ENCODE measurements at regions not wholly inside any gene's neighbourhood (a gene's known extent, or its start where the extent isn't known, plus 50 kb on each side); places are given as distances from the start of the nearest gene placed in this dataset.

- ChIA-PET CTCF (interaction anchor here (0.6 to 0.7 kb wide), 2 partner anchors 30 to 245 kb away, joined by 3 read pairs; no protein-coding TSS in a partner anchor), POLR2A (ENCODE audit: low non-redundant PET) (interaction anchor here (0.7 kb wide), 1 partner anchor 36 kb away, joined by 4 read pairs; no protein-coding TSS in a partner anchor)
- TF ChIP-seq CTCF (conservative IDR thresholded peaks at IDR 0.05; ENCODE audit: low read depth), result no peak
- no peak overlapping the region for H3K27ac ChIP-seq
- no peak for DNase-seq (ENCODE audit: low spot score)
Measured at GRCh38 chr15:89412905-89413411, 78.3 kb upstream of the POLG start.

GRCh38 chr15:89410039-89410435 lies 75.4 kb upstream of the POLG start:
- no peak overlapping the region for H3K27ac ChIP-seq
- no peak for DNase-seq (ENCODE audit: low spot score)
- ChIA-PET POLR2A (ENCODE audit: low non-redundant PET) (interaction anchor here (0.7 kb wide), 1 partner anchor 108 kb away, joined by 3 read pairs; no protein-coding TSS in a partner anchor), CTCF (interaction anchor here (0.6 kb wide), 1 partner anchor 44 kb away, joined by 3 read pairs; no protein-coding TSS in a partner anchor)
- TF ChIP-seq CTCF (conservative IDR thresholded peaks at IDR 0.05; ENCODE audit: low read depth), result no peak

DNA sequence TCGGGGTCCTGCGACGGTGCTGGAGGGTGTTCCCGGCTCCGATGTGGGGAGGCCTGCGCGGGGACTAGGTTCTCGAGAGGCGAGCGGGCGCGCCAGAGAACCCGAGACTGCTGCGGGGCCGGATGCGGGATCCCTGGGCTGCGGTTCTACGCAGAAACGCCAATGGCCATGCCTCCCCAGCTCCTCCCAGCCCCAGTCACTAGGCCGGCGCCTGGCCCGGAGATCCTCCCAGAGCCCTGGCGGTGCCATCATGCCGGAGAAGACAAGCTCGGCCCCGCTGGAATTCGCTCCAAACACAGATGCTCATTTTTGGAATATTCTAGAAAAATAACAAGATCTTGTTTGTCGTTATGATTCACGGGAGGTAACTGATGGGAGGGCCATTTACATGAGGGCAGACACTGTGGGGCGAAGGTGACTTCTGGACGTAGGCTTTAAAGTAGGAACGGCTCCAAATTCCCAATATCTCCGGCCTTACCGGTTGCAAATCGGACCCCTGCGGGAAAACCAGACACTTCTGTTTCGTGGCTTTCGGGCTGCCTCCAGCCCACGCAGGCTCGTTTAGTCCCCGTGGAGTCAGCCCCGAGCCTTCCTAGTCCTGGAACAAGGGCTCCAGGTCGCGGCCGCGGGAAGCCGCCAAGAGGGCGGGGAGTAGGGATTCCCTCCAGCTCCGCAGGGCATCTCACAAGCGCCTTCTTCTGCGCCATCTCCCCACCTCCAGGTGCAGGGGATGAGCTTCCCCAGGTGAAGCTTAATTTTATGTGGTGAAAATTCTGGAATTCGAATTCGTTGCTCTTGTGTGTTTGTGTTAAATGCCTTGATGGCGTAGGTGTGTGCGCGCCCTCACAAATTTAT lies 74.8 kb upstream of the POLG start:
- CTCF ChIA-PET, result no interaction called here
- no peak overlapping the region for H3K27ac ChIP-seq
- no peak for TF ChIP-seq CTCF (conservative IDR thresholded peaks at IDR 0.05; ENCODE audit: low read depth)
- POLR2A ChIA-PET (ENCODE audit: low non-redundant PET), result interaction anchor here (0.6 to 0.7 kb wide), 2 partner anchors 47 to 109 kb away, joined by 3 read pairs; no protein-coding TSS in a partner anchor
- no peak for DNase-seq (ENCODE audit: low spot score)

DNA sequence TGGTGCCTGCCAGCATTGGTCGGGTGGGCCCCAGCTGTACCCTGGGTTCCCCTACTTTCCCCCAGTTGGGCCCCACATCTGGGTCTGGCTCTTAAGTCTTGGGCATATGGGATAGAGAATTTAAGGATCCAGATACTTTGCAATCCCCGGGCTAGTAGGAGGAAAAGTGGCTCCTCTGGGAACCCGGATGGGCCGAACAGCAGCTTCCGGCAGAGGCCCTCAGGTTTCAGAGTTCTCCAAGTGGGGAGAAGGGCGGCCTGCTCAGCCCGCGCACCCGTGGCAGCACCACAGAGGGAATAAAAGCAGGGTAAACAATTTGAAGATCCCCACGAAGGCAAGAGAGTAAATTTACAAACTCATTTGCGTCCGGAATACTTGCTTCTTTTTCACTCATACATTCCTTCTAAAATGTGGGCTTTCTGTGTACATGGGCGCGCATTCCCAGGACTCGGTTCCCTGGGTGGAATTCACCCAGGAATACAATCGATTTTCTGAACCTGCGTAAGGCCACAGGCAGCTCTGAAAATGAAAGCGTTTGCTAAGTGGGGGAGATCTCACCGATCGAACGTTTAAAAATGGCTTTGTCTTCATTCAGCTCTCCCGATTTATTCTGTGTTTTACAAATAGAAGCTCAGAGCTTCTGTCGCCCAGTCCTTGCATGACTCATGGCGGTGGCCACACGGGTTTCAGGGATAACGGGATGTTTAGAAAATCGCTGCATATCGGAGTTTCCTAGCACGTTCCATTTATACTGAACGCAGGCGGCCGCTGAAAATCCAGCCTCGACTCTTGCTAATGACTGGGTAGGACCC lies 74.0 kb upstream of the POLG start:
- no peak for TF ChIP-seq CTCF (conservative IDR thresholded peaks at IDR 0.05; ENCODE audit: low read depth)
- H3K27ac ChIP-seq, result no peak overlapping the region
- no peak for DNase-seq (ENCODE audit: low spot score)
- ChIA-PET POLR2A (ENCODE audit: low non-redundant PET) (interaction anchor here (0.6 kb wide), 1 partner anchor 269 kb away, joined by 9 read pairs; no protein-coding TSS in a partner anchor), CTCF (no interaction called here)

DNA sequence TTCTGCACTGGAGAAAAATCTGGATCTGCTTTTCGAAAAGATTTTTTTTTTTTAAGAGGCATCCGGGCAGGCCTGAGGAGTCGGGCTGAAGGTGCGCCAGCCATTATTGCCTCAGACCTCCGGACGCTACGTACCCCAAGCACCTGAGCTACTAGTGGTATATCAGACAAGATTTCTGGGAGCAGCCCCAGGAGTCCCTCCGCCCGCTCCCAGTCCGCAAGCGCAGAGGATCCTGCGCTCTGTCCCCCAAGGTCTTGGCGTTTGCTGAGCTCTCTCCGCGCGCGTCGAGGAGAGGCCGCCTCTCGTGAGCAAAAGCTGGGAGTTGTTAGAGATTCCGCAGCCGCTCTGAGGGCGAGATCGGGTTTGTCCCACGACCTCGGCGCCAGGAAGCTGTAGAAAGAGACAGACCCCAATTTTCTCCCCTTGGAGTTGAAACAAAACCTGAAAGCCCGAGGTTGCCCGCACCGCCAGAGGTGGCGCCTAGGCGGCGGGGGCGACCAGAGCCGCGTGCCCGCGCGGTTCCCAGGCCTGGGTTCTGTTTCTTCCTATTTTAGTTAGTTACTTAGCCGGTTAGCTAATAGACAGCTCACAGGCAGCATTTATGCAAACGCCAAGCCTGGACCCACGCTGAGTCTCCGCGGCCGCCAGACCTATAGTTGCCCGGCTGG lies 72.5 kb upstream of the POLG start:
- POLR2A ChIA-PET (ENCODE audit: low non-redundant PET), result interaction anchor here (0.5 kb wide), 1 partner anchor 91 kb away, joined by 3 read pairs; no protein-coding TSS in a partner anchor
- DNase-seq (ENCODE audit: low spot score), result no peak
- no peak for TF ChIP-seq CTCF (conservative IDR thresholded peaks at IDR 0.05; ENCODE audit: low read depth)

More for the DNA sequence above, 72.5 kb upstream of the POLG start:
- no peak overlapping the region for H3K27ac ChIP-seq
- CTCF ChIA-PET, result interaction anchor here (0.6 to 2.5 kb wide), 5 partner anchors 11 to 1005 kb away, joined by 3 to 20 read pairs (median 3); no protein-coding TSS in a partner anchor
